Right atrium auricular region (tissue), 2 donors: ENCODE measurements at regions not wholly inside any gene's neighbourhood (a gene's known extent, or its start where the extent isn't known, plus 50 kb on each side); places are given as distances from the start of the nearest gene placed in this dataset.

Source experiments
- DNase-seq: peaks from one replicate; pipeline ENCODE4 v3.0.0-alpha.2; 2019; ENCODE audit warnings: low spot score
- H3K27ac ChIP-seq, 2 donors: fragments of 200-600 bp; sonication (generic); 1 replicate in 1 of 2; 2 replicates in 1 of 2; pipeline ENCODE4 v1.5.1; 2016 to 2019
- H3K27me3 ChIP-seq, 2 donors: fragments of 200-600 bp; sonication (generic); one replicate each; pipeline versions ENCODE4 v1.5.1 to v1.6.0; 2017 to 2019
- H3K36me3 ChIP-seq: fragments of 200-600 bp; sonication (generic); one replicate; pipeline ENCODE4 v1.5.1; 2016
- H3K4me1 ChIP-seq, 2 donors: fragments of 200-600 bp; sonication (generic); one replicate each; pipeline versions ENCODE4 v1.5.1 to v1.6.0; 2017 to 2019
- H3K4me3 ChIP-seq, 2 donors: fragments of 200-600 bp; sonication (generic); 1 replicate in 1 of 2; 2 replicates in 1 of 2; pipeline ENCODE4 v1.5.1; 2017 to 2019; ENCODE audit warnings: mild to moderate bottlenecking in 1 of 2, moderate library complexity in 1 of 2
- H3K9me3 ChIP-seq, 2 donors: fragments of 200-600 bp; sonication (generic); one replicate each; pipeline ENCODE4 v1.5.1; 2019
- CTCF ChIP-seq, 2 donors: fragments of 200-600 bp; sonication (generic); IDR thresholded peaks; one replicate each; pipeline ENCODE4 v1.5.1; 2019; ENCODE audit warnings: antibody characterized with exemption in 2 of 2

- H3K4me1 ChIP-seq = no peaks in the 10 kb centered on the region
- no peaks in the 10 kb centered on the region for H3K36me3 ChIP-seq
- DNase-seq = no peak
- H3K27ac ChIP-seq = no peak overlapping the region
- H3K4me3 ChIP-seq = no peak overlapping the region
- no peak for TF ChIP-seq CTCF (IDR thresholded peaks at IDR 0.05)
- H3K27me3 ChIP-seq = no peaks in the 10 kb centered on the region
- peaks cover 0 to 22% of the 10 kb centered on the region in 2 donors for H3K9me3 ChIP-seq
These were observed 705.5 kb downstream of the SLC4A3 start for GRCh38 chr2:220332886-220333285.

GRCh38 chr2:220334210-220334609 lies 706.8 kb downstream of the SLC4A3 start:
- no peak for TF ChIP-seq CTCF (IDR thresholded peaks at IDR 0.05)
- peaks cover 0 to 19% of the 10 kb centered on the region in 2 donors for H3K9me3 ChIP-seq
- no peak overlapping the region for H3K27ac ChIP-seq
- no peaks in the 10 kb centered on the region for H3K36me3 ChIP-seq
- no peaks in the 10 kb centered on the region for H3K4me1 ChIP-seq
- no peaks in the 10 kb centered on the region for H3K27me3 ChIP-seq
- no peak for DNase-seq
- H3K4me3 ChIP-seq = no peak overlapping the region

GRCh38 chr2:220334871-220335590 lies 707.6 kb downstream of the SLC4A3 start:
- Histone ChIP-seq H3K4me3 (no peak overlapping the region), H3K4me1 (no peaks in the 10 kb centered on the region), H3K36me3 (no peaks in the 10 kb centered on the region), H3K9me3 (peaks cover 0 to 11% of the 10 kb centered on the region in 2 donors), H3K27me3 (no peaks in the 10 kb centered on the region), H3K27ac (no peak overlapping the region)
- no peak for DNase-seq
- TF ChIP-seq CTCF (IDR thresholded peaks at IDR 0.05) = no peak

GRCh38 chr2:220335591-220335915 lies 708.1 kb downstream of the SLC4A3 start:
- H3K27me3 ChIP-seq = no peaks in the 10 kb centered on the region
- H3K36me3 ChIP-seq = no peaks in the 10 kb centered on the region
- H3K4me3 ChIP-seq = no peak overlapping the region
- no peaks in the 10 kb centered on the region for H3K4me1 ChIP-seq
- H3K9me3 ChIP-seq = peaks cover 0 to 9% of the 10 kb centered on the region in 2 donors
- DNase-seq = no peak
- H3K27ac ChIP-seq = no peak overlapping the region
- TF ChIP-seq CTCF (IDR thresholded peaks at IDR 0.05) = no peak

GRCh38 chr2:220336771-220337170 lies 709.3 kb downstream of the SLC4A3 start:
- TF ChIP-seq CTCF (IDR thresholded peaks at IDR 0.05) = no peak
- H3K4me1 ChIP-seq = no peaks in the 10 kb centered on the region
- no peaks in the 10 kb centered on the region for H3K36me3 ChIP-seq
- no peak overlapping the region for H3K27ac ChIP-seq
- H3K9me3 ChIP-seq = peaks cover 0 to 9% of the 10 kb centered on the region in 2 donors
- no peak overlapping the region for H3K4me3 ChIP-seq
- no peak for DNase-seq
- no peaks in the 10 kb centered on the region for H3K27me3 ChIP-seq
